Heart left ventricle (tissue), 13 donors: ENCODE measurements at regions not wholly inside any gene's neighbourhood (a gene's known extent, or its start where the extent isn't known, plus 50 kb on each side); places are given as distances from the start of the nearest gene placed in this dataset.

ENCODE experiments used
- CTCF ChIP-seq, 12 donors: fragments of 200-600 bp; sonication (generic) in 4 of 12; IDR thresholded peaks; one replicate each; pipeline versions ENCODE4 v1.5.0 to v1.8.0; 2018 to 2022; ENCODE audit warnings: antibody characterized with exemption in 12 of 12, mild to moderate bottlenecking in 5 of 12
- POLR2A ChIP-seq, 2 donors: fragments of 450-650 bp; IDR thresholded peaks; one replicate each; pipeline ENCODE4 v1.6.1; 2017; ENCODE audit warnings: antibody characterized with exemption in 2 of 2, mild to moderate bottlenecking in 2 of 2, moderate library complexity in 2 of 2
- donor health status: ischemic (EF 13 %, LVEDD 7.1; RV severe dilation, severe dysfunction).
- donor health status: DM: no; HTN: yes; CAD: no.
- donor health status: DM: no; HTN: no; CAD: no.
- donor health status: ischemic (EF 25% LVEDD 6.9; RV normal size, moderate dysfunction).
- donor health status: ischemic (EF 25% LVEDD 5.7; RV mildly dilated, moderate dysfunction).
- donor health status: ischemic (EF 35%, LVEDD 5.7; RV mildly dilated, moderate dysfunction).
- donor health status: nonischemic (EF 11% LVEDD 7.7; RV severe dilation, severe dysfunction).
- donor health status: DM: yes; HTN: yes; CAD: no.
- donor health status: PGD.
- donor health status: ischemic (EF 29% LVEDD 5.4; RV normal size, mild dysfunction).
- donor health status: nonischemic (EF 23%, LVEDD 6.1; RV moderate dilation, normal function).

- TF ChIP-seq CTCF (IDR thresholded peaks at IDR 0.05) (no peak), POLR2A (IDR thresholded peaks at IDR 0.05) (no peak)
These were observed 357.9 kb downstream of the PID1 start for GRCh38 chr2:228913176-228913575.
